ELF-1 (cell line): ENCODE measurements at regions not wholly inside any gene's neighbourhood (a gene's known extent, or its start where the extent isn't known, plus 50 kb on each side); places are given as distances from the start of the nearest gene placed in this dataset.

Source experiments
- DNase-seq: peaks from one replicate; pipeline ENCODE4 v3.0.0-alpha.2; 2016; ENCODE audit warnings: low read depth, low spot score

DNA sequence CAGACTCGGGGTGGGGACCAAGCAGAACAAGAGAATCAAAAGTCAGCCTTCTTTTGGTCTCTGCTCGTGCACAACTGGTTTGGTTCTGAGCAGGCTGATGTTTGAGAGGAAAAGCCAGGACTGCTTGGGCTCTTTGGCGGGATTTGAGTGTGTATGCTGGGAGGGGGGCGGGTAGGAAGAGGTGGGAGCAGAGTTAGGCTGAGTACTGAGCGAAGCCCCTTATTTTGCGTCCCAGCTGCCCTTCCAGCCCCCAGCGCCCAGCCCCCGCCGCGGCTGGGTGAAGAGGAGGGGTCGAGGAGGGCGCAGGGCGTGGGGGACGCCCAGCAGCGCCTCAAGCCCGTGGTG lies 153.5 kb upstream of the GOLIM4 start:
- DNase-seq, result peak; percentile 64

- peak; percentile 63 for DNase-seq
These were observed 152.9 kb upstream of the GOLIM4 start for GRCh38 chr3:168248383-168249204.

DNA sequence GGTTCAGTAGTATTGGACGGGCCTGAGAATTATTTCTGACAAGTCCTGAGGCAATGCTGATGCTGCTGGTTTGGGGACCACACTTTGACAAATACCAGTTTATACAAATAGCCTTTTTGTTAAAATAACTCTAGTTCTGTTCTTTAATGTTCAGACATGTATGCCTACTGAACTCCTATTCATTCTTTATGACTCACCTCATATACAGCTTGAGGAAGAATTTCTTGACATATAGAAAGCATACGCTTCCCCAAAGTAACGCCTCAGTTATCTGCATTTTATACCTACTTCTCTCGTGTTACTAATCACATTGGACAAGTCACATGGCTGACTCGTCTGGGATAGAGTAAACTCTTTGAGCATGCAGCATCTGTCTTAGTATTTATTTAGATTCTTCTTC lies 145.4 kb upstream of the GOLIM4 start:
- no peak for DNase-seq

- no peak for DNase-seq
These were observed 143.6 kb upstream of the GOLIM4 start for GRCh38 chr3:168239287-168239686.

- DNase-seq, result no peak
These were observed 137.3 kb upstream of the GOLIM4 start for GRCh38 chr3:168233001-168233400.

- peak; percentile 7 for DNase-seq
These were observed 127.4 kb upstream of the GOLIM4 start for GRCh38 chr3:168223085-168223484.

DNA sequence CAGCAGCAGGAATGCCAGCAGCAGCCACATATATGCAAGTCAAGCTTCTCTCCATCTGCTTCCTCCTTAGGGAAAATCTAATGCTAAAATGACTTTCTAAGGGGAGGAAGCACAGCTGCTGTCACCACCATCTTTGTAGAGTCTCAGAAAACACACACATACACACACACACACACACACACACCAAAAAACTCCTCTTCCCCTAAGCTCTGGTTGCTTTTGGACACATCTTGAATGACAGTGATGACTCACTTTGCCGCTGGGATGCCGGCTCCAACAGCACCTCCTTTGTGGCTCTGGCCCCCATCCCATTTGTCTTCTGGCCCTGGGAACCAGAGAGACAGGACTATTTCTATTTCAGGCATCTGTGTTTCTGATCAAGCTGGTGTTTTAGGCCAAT lies 124.8 kb upstream of the GOLIM4 start:
- DNase-seq, result no peak

DNA sequence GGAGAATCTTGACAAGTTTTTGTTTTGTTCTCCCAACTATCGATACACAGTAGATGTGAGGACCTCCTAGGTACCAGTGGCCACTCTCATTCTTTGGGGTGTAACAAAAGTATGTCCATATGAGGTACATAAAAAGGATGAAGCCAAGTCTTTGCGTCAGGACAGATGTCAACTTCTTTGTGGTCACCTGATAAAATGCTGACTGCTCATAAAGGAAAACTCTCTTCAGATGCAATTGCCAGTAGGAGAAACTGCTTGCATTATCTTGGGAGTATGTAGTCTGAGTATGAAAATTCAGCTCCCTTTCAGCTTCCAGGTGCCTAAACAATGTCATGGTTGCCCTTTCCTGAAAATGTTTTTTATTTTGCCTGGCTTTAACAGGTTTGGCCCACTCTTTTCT lies 123.8 kb upstream of the GOLIM4 start:
- no peak for DNase-seq

DNA sequence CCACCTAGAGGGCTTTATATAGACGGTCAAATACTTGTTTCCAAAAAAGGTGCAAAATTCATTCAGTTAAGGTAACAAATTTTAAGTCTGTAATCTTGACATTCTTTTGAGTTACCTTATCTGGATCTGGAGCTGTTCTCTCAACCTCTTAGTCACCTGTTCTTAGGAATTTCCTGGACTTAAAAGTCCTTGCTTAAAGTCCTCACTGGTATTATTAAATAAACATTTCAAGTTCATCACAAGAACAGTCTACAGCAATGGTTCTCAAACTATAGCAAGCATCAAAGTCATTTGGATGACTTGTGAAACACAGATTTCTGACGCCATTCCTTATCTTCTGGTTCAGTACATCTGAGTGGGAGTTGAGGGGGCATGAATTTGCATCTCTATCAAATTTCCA lies 122.9 kb upstream of the GOLIM4 start:
- no peak for DNase-seq

DNA sequence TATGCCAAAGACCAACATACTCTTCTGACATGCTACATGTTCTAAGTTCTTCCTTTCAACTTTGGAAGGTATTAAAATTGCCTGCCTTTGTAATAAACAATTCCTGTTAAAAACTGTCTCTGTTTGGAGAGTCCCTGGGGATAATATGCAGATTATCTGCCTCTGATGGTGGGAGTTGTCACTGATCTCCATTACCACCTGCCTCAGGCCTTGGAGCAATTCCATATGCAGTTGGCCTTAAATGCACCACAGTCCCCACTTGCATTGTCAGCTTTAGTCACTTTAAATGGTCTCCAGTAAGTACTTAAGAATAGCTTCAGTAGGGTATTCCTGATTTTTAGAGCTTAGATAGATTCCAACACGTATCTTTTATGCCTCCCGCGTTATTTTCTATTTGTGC lies 121.1 kb upstream of the GOLIM4 start:
- peak; percentile 28 for DNase-seq

DNA sequence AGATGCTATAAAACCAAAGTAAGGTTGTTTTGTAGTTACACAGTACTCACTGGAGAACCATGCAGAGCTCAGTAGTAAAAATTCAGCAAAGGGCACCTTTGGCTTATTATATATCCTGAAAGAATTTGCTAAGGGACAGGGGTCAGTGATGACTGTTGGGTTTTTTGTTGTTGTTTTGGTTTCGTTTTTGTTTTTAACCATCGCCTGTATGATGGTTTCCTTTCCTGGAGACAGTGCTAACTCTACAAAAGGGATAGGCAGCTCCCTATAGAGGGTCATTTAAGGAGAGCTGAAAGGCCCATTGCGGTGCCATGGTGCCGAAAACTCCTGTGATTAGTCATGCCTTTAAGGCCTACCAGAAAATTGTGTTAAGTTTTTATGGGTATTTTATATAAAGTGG lies 118.2 kb upstream of the GOLIM4 start:
- no peak for DNase-seq

GRCh38 chr3:168212664-168213285 lies 117.1 kb upstream of the GOLIM4 start:
- DNase-seq, result no peak

DNA sequence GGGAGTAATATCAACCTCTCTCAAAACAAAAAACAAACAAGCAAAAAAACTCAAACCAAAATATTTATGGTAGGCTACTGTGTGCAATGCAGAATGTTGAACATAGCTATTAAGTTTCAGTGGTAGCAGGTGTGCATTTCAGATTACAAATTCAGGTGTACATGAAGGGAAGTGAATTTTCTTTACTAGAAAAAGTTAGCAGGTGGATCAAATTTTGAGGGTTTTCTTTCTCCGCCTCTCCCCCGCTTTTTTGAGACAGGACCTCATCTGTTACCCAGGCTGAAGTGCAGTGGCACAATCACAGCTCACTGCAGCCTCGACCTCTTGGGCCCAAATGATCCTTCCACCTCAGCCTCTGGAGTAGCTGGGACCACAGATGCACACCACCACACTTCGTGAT lies 109.7 kb upstream of the GOLIM4 start:
- DNase-seq, result no peak

- DNase-seq, result no peak
These were observed 101.4 kb upstream of the GOLIM4 start for GRCh38 chr3:168197162-168197561.

DNA sequence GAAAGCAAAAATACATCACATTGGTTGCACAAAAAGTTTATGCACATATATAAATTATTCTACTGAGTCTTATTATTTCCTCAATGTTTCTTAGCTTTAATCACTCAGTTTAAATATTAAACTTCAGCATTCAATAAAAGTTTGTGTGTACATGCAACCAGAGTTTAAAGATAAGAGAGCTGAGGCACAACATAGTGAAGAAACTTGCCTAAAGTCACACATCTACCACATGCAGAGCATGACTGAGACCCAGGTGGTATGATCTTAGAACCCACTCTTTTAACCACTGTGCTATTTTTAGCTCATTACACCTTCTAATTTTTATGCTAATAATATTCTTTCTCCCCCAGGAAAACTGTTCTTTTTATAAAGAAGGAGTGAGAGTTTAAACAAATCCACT lies 96.1 kb upstream of the GOLIM4 start:
- no peak for DNase-seq

DNA sequence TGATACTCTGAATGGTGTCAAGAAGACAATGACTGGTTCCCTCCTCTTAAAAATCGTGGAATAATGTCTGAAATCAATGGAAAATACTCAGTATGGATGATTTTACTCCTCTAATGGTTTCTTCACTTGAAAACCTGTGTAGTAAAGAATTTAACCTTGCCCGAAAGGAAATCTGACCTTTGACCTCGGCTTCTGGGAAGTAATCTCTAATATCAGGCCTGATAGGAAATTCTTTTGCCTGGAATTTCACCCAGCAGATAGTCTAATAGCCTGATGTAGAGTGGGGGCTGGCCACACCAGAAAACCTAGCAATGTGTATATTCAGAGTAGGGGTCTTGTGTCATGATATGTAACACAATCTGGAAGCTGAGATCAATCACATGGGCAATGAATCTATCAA lies 91.5 kb upstream of the GOLIM4 start:
- DNase-seq, result no peak

DNA sequence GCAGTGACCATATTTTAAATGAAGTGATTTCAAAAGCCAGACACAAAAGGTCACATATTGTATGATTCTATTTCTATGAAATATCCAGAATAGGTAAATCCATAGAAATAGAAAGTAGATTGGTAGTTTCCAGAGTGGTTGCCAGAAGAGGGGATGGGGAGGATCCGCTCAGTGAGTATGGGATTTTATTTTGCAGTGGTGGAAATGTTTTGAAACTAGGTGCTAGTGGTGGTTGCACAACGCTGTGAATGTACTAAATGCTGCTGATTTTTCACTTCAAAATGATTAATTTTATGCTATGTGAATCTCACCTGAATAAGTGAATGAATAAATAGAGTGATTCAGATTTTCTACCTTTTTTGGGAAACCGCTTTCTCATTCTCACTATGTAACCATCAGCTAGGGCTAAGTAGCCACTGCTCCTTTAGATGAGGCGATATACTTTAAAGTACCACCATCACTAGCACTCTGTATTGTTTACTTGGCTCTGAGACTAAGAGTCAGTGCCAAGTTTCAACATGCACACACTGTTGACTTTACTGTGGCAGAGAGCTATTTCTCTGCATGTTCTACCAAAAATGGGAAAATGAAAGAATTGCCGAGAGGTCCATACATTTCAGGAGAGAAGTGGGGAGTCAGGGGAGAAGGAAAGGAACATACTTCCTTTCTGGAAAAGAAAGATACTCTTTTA lies 90.7 kb upstream of the GOLIM4 start:
- DNase-seq, result no peak

DNA sequence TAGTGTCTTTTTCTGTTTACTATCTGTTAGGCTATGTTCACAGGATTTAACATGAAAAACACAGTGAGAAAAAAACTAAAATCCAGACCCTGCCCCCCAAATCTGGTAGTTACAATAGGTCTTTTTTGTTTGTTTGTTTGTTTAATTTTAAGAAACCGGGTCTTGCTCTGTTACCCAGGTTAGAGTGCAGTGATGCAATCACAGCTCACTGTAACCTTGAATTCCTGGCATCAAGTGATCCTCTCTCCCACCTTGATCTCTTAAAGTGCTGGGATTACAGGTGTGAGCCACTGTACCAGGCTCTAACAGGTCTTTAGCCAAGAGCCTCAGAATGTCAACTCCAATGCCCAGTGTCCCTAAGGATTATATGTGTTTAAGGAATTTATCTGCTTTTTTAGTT lies 88.0 kb upstream of the GOLIM4 start:
- no peak for DNase-seq

- no peak for DNase-seq
These were observed 73.0 kb upstream of the GOLIM4 start for GRCh38 chr3:168168743-168169142.

- peak; percentile 30 for DNase-seq
These were observed 69.9 kb upstream of the GOLIM4 start for GRCh38 chr3:168165390-168166269.

DNA sequence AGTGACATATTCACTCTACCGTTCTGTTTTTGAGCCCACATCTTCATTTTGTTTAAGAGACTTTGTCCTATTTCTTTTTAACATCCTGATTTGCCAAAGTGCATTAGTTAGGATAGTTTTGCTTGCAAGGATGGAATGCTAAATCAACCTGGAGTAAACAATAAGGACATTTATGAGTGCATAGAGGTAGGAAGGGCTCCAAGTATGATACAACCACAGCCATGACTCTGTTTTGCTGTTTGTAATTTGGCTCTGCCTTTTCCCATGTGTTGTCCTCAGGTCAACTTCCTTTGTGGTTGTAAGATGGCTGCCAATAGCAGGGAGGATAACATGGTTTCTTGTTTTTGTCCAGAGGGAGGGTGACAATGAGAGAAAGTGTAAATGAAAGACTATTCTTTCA lies 66.4 kb upstream of the GOLIM4 start:
- no peak for DNase-seq

DNA sequence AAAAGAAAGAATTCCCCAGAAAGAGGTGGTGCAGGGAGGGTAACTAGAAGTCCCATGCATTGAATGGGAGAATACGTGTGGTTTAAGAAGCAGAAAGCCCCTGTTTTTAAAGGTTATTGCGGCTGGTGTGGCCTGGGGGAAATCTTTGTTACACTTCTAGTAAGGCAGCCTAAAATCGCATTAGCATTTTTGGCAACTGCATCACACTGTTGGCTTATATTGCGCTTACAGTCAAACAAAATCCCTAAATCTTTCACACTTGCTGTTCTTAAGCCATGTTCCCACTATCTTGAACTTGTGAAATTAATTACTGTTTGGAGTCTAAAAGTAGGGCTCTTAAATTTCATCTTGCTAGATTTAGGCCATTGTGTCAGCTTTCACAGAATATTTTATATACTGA lies 66.0 kb upstream of the GOLIM4 start:
- no peak for DNase-seq
